ENCODE measurements at regions not wholly inside any gene's neighbourhood (a gene's known extent, or its start where the extent isn't known, plus 50 kb on each side); places are given as distances from the start of the nearest gene placed in this dataset.

GRCh38 chr5:6995115-6995514, 281.9 kb downstream of the TENT4A start:
- Histone ChIP-seq H3K79me2 (ENCODE audit: insufficient read depth, low read length) (no peaks in the 10 kb centered on the region), H4K20me1 (ENCODE audit: insufficient read depth, low read length) (no peaks in the 10 kb centered on the region), H3K4me1 (ENCODE audit: insufficient read depth, low read length, severe bottlenecking) (no peaks in the 10 kb centered on the region), H3F3A (ENCODE audit: insufficient read depth, low read length) (no peaks in the 10 kb centered on the region), H2AFZ (ENCODE audit: low read length) (no peak overlapping the region), H3K27me3 (ENCODE audit: insufficient read depth, low read length) (no peaks in the 10 kb centered on the region), H3K9me3 (ENCODE audit: low read length) (no peaks in the 10 kb centered on the region), H3K4me3 (ENCODE audit: low read depth, low read length, poor library complexity, severe bottlenecking) (no peak overlapping the region), H3K4me2 (ENCODE audit: low read length) (no peak overlapping the region), H3K9ac (ENCODE audit: low read length) (no peak overlapping the region), H3K27ac (ENCODE audit: low read depth, low read length, poor library complexity, severe bottlenecking) (no peak overlapping the region), H3K36me3 (ENCODE audit: insufficient read depth, low read length) (no peaks in the 10 kb centered on the region), H3K9me2 (ENCODE audit: low read depth, low read length) (no peaks in the 10 kb centered on the region)
- TF ChIP-seq CTCF (IDR thresholded peaks at IDR 0.05; ENCODE audit: low read length) = no peak
- no peak for TF ChIP-seq EZH2 (IDR thresholded peaks at IDR 0.05; ENCODE audit: borderline replicate concordance, low read length)

GRCh38 chr5:7000310-7000709, 287.1 kb downstream of the TENT4A start:
- Histone ChIP-seq H2AFZ (ENCODE audit: low read length) (no peak overlapping the region), H3K9me3 (ENCODE audit: low read length) (no peaks in the 10 kb centered on the region), H3K36me3 (ENCODE audit: insufficient read depth, low read length) (no peaks in the 10 kb centered on the region), H3K4me1 (ENCODE audit: insufficient read depth, low read length, severe bottlenecking) (no peaks in the 10 kb centered on the region), H3K79me2 (ENCODE audit: insufficient read depth, low read length) (no peaks in the 10 kb centered on the region), H3K9me2 (ENCODE audit: low read depth, low read length) (no peaks in the 10 kb centered on the region), H3F3A (ENCODE audit: insufficient read depth, low read length) (no peaks in the 10 kb centered on the region), H3K4me2 (ENCODE audit: low read length) (no peak overlapping the region), H3K4me3 (ENCODE audit: low read depth, low read length, poor library complexity, severe bottlenecking) (no peak overlapping the region), H3K9ac (ENCODE audit: low read length) (no peak overlapping the region), H4K20me1 (ENCODE audit: insufficient read depth, low read length) (no peaks in the 10 kb centered on the region), H3K27ac (ENCODE audit: low read depth, low read length, poor library complexity, severe bottlenecking) (no peak overlapping the region), H3K27me3 (ENCODE audit: insufficient read depth, low read length) (no peaks in the 10 kb centered on the region)
- TF ChIP-seq EZH2 (IDR thresholded peaks at IDR 0.05; ENCODE audit: borderline replicate concordance, low read length) (no peak), CTCF (IDR thresholded peaks at IDR 0.05; ENCODE audit: low read length) (no peak)

- H4K20me1 ChIP-seq (ENCODE audit: insufficient read depth, low read length) = no peaks in the 10 kb centered on the region
- no peaks in the 10 kb centered on the region for H3K4me1 ChIP-seq (ENCODE audit: insufficient read depth, low read length, severe bottlenecking)
- no peaks in the 10 kb centered on the region for H3F3A ChIP-seq (ENCODE audit: insufficient read depth, low read length)
- H3K4me3 ChIP-seq (ENCODE audit: low read depth, low read length, poor library complexity, severe bottlenecking) = no peak overlapping the region
- no peaks in the 10 kb centered on the region for H3K79me2 ChIP-seq (ENCODE audit: insufficient read depth, low read length)
- H3K9me2 ChIP-seq (ENCODE audit: low read depth, low read length) = no peaks in the 10 kb centered on the region
- H3K9ac ChIP-seq (ENCODE audit: low read length) = no peak overlapping the region
- no peak for TF ChIP-seq EZH2 (IDR thresholded peaks at IDR 0.05; ENCODE audit: borderline replicate concordance, low read length)
- TF ChIP-seq CTCF (IDR thresholded peaks at IDR 0.05; ENCODE audit: low read length) = no peak
- no peak overlapping the region for H2AFZ ChIP-seq (ENCODE audit: low read length)
- no peak overlapping the region for H3K4me2 ChIP-seq (ENCODE audit: low read length)
- H3K9me3 ChIP-seq (ENCODE audit: low read length) = no peaks in the 10 kb centered on the region
- no peak overlapping the region for H3K27ac ChIP-seq (ENCODE audit: low read depth, low read length, poor library complexity, severe bottlenecking)
- H3K27me3 ChIP-seq (ENCODE audit: insufficient read depth, low read length) = no peaks in the 10 kb centered on the region
- no peaks in the 10 kb centered on the region for H3K36me3 ChIP-seq (ENCODE audit: insufficient read depth, low read length)
Observed at GRCh38 chr5:7010591-7010990, 297.4 kb downstream of the TENT4A start.
